GM18870 (cell line): ENCODE measurements at regions not wholly inside any gene's neighbourhood (a gene's known extent, or its start where the extent isn't known, plus 50 kb on each side); places are given as distances from the start of the nearest gene placed in this dataset.
"Not testable (repeated sequence)": the region's sequence is repeated elsewhere in the genome, so short reads cannot be mapped to it uniquely, and the experiment has no call there.

Source experiments
- ATAC-seq: cut with Tn5 transposase; IDR thresholded peaks from one replicate; pipeline ENCODE4 v1.9.1; 2021; ENCODE audit warnings: moderate library complexity; ENCODE audit not compliant: unreplicated experiment

- no peak for ATAC-seq
These were observed 479.0 kb downstream of the RAP2B start for GRCh38 chr3:153640689-153641665.

DNA sequence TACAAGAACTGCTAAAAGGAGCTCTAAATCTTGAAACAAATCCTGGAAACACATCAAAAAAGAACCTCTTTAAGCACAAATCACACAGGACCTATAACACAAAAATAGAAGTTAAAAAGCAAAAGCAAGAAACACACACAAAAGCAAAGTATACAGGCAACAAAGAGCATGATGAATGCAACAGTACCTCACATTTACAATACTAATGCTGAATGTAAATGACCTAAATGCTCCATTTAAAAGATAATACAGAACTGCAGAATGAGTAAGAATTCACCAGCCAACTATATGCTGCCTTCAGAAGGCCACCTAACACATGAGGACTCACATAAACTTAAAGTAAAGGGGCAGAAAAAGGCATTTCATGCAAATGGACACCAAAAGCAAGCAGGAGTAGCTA is 478.6 kb upstream of the ARHGEF26 start:
- ATAC-seq = not testable (repeated sequence)

DNA sequence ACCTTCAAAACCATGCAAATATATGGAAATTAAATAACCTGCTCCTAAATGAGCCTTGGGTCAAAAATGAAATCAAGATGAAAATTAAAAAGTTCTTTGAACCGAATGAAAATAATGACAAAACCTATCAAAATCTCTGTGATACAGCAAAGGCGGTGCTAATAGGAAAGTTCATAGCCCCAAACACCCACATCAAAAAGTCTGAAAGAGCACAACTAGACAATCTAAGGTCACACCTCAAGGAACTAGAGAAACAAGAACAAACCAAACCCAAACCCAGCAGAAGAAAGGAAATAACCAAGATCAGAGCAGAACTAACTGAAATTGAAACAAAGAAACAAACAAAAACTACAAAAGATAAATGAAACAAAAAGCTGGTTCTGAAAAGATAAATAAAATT is 477.7 kb upstream of the ARHGEF26 start:
- ATAC-seq = not testable (repeated sequence)

- no peak for ATAC-seq
These were observed 471.8 kb upstream of the ARHGEF26 start for GRCh38 chr3:153649286-153649839.

DNA sequence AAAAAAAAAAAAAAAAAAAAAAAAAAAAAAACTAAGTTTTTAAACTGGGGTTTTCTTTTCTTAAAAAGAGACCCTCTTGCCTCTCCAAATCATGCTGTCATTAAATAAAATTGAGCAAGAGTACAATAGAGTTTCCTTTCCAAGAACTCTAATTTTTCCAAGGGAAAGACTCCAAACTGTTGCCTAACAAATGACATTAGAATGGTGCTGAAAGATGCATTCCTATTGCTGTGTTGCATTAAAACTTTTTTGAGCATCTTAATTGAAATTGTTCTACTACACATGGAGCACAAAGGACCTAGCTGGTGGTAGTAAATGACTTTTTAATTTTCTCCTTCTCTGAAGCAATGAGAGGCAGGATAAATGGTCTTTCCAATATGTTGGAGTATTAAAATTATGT is 469.1 kb upstream of the ARHGEF26 start:
- ATAC-seq = no peak

DNA sequence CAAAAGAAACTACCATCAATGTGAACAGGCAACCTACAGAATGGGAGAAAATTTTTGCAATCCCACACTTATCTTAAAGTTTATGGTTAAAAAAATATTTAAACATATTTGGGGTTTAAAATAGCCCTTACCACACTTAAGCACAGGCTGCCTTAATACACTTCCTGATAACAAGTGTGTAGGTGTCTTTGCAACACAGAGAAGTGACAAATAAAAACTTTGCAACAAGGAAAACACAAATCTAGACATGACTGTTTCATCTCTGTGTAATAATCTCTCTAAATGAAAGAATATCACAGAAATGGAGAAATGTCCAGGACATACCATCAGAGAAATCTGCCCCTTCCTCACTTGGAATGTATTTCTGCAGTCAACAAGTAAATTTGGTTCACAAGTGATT is 464.1 kb upstream of the ARHGEF26 start:
- no peak for ATAC-seq

DNA sequence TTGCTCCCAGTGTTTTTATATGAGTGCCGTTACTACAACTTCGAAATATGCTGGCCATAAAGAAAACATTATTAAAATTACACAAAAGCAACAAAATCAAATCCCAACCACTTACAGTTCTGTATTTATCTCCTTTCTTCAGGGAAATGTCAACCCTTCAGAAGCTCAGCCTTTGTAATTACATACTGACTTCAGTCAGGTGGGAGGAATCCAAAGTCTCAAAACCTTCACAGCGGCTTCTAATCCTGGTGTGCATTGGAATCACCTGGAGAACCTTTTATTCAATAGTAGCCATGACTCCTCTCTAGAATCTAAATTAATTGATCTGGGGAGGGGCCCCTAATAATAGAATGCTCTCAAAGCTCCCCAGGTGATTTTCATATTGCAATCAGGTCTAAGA is 463.7 kb upstream of the ARHGEF26 start:
- no peak for ATAC-seq

GRCh38 chr3:153658136-153658535 is 463.1 kb upstream of the ARHGEF26 start:
- no peak for ATAC-seq

DNA sequence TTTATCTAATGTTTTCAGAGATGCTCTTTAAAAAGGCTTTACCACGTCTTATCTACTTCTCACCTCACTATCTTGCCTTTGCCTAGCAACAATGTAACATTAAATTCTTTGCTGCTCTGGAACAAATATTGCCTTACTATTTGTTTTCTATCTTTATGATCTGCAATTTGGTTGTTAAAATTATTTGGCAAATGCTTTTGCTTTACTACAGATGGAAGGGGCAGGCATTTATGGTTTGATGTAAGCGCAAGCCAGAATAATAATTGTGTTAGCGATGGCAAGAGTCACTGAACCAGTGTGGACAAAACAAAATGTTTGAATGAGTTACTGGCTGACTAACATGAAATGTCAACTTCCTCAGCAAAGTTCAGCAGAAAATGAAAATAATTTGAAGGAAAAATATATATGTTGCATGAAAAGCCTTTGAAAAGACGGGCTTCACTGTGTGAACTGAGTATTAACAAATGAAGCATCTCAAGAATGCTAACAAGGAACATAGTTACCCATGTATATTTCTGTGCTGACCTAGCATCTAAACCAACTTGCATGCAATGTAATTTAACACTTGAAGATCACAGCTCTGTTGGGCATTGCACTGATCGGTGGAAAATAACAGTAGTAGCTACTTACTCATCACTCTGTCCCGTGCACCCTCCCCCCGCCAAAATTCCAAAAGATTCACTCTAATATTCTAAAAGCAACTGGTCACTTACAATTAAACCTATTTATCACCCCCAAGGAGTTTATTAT is 454.0 kb upstream of the ARHGEF26 start:
- ATAC-seq = no peak

DNA sequence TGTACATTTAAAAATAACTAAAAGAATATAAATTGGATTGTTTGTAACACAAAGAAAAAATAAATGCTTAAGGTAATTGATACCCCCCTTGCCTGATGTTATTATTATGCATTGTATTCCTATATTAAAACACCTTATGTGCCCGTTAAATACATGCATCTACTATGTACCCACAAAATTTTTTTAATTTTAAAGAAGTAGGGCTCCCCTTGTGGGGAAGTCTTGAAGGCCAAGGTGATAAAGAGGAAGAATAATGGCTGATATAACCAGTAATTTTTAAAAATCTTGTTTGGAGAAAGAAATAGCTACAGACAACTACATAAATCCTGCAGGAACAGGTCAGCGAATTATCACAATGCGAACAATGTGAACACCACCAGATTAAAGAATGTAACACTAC is 451.7 kb upstream of the ARHGEF26 start:
- ATAC-seq = no peak

- ATAC-seq = no peak
These were observed 450.6 kb upstream of the ARHGEF26 start for GRCh38 chr3:153670577-153670976.

DNA sequence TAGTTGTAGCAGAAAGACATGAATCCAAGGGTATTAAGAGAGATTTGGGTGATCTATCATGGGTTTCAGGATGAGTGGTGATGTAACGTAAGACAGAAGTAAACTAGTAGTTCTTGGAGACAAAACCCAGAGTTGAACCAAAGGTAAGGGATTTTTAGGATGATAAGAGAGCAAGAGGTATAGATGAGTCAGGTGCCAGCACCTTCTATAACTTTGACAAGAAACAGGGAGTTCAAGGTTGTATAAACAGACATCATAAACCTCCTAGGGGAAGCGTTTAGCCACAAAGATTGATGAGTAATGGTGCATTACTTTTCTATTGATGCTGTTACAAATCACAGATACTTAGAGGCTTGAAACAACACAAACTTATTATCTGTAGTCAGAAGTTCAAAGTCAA is 447.3 kb upstream of the ARHGEF26 start:
- ATAC-seq = no peak

GRCh38 chr3:153679714-153680113 is 441.5 kb upstream of the ARHGEF26 start:
- no peak for ATAC-seq

DNA sequence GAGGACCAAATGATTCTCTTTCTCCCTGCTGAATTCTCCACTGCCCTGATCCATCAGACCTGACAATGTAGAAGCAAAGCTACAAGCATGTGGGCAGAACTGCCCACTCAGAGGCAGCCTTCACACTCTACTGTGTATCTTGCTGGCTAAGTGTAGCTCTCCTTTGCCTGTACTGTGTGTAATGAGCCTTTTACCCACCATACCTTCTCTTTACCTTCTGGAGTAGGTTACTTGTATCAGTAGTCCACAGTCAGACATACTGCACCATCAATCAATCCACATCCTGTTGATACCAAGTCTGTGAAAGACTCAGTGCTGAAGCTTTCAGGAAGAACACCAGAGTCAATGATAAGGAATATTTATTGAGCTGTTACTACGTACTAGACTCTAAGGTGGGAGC is 440.7 kb upstream of the ARHGEF26 start:
- ATAC-seq = no peak

- ATAC-seq = no peak
These were observed 440.1 kb upstream of the ARHGEF26 start for GRCh38 chr3:153681057-153681456.

GRCh38 chr3:153688301-153689120 is 432.7 kb upstream of the ARHGEF26 start:
- ATAC-seq = no peak

DNA sequence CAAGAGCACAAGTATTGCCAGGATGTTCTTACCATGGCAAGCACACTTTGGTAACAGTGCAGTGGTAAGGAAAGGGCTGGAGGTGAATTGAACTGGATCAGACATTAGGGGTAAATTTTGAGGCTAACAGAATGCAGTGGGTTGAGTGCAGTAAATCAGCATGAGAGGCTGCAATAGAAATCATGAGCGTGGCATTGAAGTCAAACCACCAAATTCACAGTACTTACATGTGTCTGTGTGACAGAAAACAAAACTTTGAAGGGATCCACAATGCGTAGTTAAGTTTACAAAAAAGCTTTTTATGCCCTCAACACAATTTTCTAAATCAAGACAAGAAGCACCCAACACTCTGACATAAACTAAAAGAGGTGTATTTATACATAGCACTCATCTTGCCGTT is 428.0 kb upstream of the ARHGEF26 start:
- ATAC-seq = no peak

DNA sequence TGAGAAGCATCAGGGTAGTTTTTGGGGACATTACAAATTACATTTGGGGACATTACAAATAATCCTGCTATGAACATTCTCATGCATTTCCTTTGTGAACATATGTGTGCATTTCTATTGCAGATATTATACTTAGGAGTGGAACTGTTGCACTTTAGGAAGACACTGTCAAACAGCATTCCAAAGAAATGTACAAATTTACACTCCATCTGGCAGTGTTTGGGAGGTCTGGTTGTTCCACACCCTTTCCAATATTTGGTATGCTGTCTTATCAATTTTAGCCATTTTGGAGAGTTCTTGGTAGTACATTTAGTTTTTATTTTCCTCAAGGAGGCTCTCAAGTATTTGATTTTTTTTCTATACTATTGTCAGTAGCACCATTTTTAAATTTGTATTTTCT is 419.1 kb upstream of the ARHGEF26 start:
- no peak for ATAC-seq

GRCh38 chr3:153704115-153704514 is 417.1 kb upstream of the ARHGEF26 start:
- no peak for ATAC-seq

GRCh38 chr3:153706706-153707105 is 414.5 kb upstream of the ARHGEF26 start:
- no peak for ATAC-seq

DNA sequence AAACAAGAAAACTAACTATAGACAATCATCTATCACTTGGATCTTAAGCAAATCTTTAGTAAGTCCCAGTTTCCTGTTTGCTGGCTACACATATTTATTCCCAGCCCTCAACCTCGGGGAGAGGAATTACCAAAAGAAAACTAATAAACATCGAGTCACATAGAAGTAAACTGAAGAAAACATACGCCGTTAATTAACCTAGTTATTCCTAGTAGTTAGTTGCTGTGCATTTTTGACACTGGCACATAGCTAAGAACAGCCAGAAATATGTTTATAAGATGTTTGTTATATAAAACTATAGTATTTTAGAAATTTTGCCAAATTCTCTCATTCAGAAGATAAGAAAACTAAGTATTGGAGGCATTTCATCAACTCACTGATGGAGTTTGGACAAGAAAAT is 407.2 kb upstream of the ARHGEF26 start:
- no peak for ATAC-seq
